Stomach (tissue), 8 donors: ENCODE measurements at regions not wholly inside any gene's neighbourhood (a gene's known extent, or its start where the extent isn't known, plus 50 kb on each side); places are given as distances from the start of the nearest gene placed in this dataset.

Experiments
- DNase-seq, 2 donors: peaks; one replicate each; pipeline versions ENCODE4 v3.0.0 to v3.0.0-alpha.2; 2013 to 2019
- H3K27ac ChIP-seq, 5 donors: fragments of 200-600 bp in 4 of 5; sonication (generic) in 4 of 5; one replicate each; pipeline ENCODE4 v1.5.1; 2013 to 2019; ENCODE audit warnings: mild to moderate bottlenecking in 1 of 5, moderate library complexity in 1 of 5
- H3K27me3 ChIP-seq, 3 donors: fragments of 200-600 bp; sonication (generic); one replicate each; pipeline ENCODE4 v1.5.1; 2017 to 2019; ENCODE audit warnings: mixed run types in 1 of 3
- H3K36me3 ChIP-seq, 4 donors: fragments of 200-600 bp; sonication (generic); 1 replicate in 3 of 4; 2 replicates in 1 of 4; pipeline ENCODE4 v1.5.1; 2016 to 2019
- H3K4me1 ChIP-seq, 4 donors: fragments of 200-600 bp; sonication (generic); one replicate each; pipeline ENCODE4 v1.5.1; 2016 to 2019
- H3K4me3 ChIP-seq, 4 donors: fragments of 200-600 bp; sonication (generic) in 3 of 4; one replicate each; pipeline ENCODE4 v1.5.1; 2016 to 2019; ENCODE audit warnings: mild to moderate bottlenecking in 1 of 4
- H3K9me3 ChIP-seq, 4 donors: fragments of 200-600 bp; sonication (generic); one replicate each; pipeline ENCODE4 v1.5.1; 2016 to 2019
- EP300 ChIP-seq: sonication (generic); formaldehyde crosslinking; IDR thresholded peaks from one replicate; pipeline ENCODE4 v1.6.1; 2017; ENCODE audit warnings: antibody characterized with exemption
- POLR2A ChIP-seq, 4 donors: fragments of 450-650 bp; IDR thresholded peaks; one replicate each; pipeline ENCODE4 v1.6.1; 2016; ENCODE audit warnings: antibody characterized with exemption in 4 of 4, control low read depth in 2 of 4, mild to moderate bottlenecking in 1 of 4, moderate library complexity in 1 of 4
- POLR2AphosphoS5 ChIP-seq, 3 donors: sonication (generic); formaldehyde crosslinking; IDR thresholded peaks; one replicate each; pipeline ENCODE4 v1.6.1; 2016; ENCODE audit warnings: antibody characterized with exemption in 3 of 3
- WGBS, 5 donors: extraction: QIAGEN DNeasy Blood & Tissue Kit in 3 of 5; methylation state at CpG; one replicate each; pipeline versions ENCODE4 v1.1.5 to v1.1.7; 2013 to 2018; 5-methylcytosine and 5-hydroxymethylcytosine counted together
- intact Hi-C: fragments of 100-400 bp; cut with DNase I; formaldehyde crosslinking; loops from one replicate; pipeline ENCODE4 v1.15.1; 2023; ENCODE audit warnings: low total_unique reads
- TF ChIP-seq, protein P1 (sequence below), 7 experiments: fragments of 450-650 bp in 4 of 7; fragments of 200-600 bp in 3 of 7; sonication (generic) in 3 of 7; IDR thresholded peaks; one replicate each; pipeline ENCODE4 v1.5.1; 2016 to 2019; ENCODE audit warnings: antibody characterized with exemption in 7 of 7, control low read depth in 2 of 7, mild to moderate bottlenecking in 1 of 7
- donor health status: healthy with polysubstance abuse.
- donor health status: Bipolar disorder and iron deficiency.
- donor health status: healthy.

DNA sequence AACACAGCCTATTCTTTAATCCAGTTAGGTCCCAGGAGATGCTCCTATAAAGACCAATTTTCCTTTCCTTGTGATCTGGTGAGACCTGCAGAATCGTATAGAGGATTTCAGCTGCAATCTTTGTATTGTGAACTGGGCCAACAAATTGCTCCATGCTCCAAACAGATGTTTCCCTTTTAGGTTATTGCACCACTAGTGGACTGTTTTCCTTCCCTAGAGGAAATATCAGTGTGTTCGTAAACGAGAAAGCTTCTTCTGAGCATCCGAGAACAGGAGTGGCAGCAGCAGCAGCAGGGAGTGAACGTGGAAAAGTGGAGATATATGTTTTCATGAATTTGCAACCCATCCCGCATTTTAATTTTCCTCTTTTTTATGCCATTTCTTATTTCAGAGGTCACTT lies 344.1 kb upstream of the PDE3A start:
- Histone ChIP-seq H3K36me3 (no peaks in the 10 kb centered on the region), H3K27me3 (peaks cover 0 to 32% (median 0%) of the 10 kb centered on the region in 3 donors), H3K27ac (no peak overlapping the region), H3K4me3 (no peak overlapping the region), H3K4me1 (no peaks in the 10 kb centered on the region), H3K9me3 (no peaks in the 10 kb centered on the region)
- peak in 1 of 2 donors; percentile 63 for DNase-seq
- TF ChIP-seq, protein P1, sequence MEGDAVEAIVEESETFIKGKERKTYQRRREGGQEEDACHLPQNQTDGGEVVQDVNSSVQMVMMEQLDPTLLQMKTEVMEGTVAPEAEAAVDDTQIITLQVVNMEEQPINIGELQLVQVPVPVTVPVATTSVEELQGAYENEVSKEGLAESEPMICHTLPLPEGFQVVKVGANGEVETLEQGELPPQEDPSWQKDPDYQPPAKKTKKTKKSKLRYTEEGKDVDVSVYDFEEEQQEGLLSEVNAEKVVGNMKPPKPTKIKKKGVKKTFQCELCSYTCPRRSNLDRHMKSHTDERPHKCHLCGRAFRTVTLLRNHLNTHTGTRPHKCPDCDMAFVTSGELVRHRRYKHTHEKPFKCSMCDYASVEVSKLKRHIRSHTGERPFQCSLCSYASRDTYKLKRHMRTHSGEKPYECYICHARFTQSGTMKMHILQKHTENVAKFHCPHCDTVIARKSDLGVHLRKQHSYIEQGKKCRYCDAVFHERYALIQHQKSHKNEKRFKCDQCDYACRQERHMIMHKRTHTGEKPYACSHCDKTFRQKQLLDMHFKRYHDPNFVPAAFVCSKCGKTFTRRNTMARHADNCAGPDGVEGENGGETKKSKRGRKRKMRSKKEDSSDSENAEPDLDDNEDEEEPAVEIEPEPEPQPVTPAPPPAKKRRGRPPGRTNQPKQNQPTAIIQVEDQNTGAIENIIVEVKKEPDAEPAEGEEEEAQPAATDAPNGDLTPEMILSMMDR (IDR thresholded peaks at IDR 0.05), result no peak
- TF ChIP-seq POLR2AphosphoS5 (IDR thresholded peaks at IDR 0.05), result no peak
- TF ChIP-seq POLR2A (IDR thresholded peaks at IDR 0.05), result no peak
- TF ChIP-seq EP300, result no peak
- 63 to 82% (median 66%) methylated on average over 6 of the region's 6 CpGs for whole genome bisulfite sequencing, 5 donors
- intact Hi-C loops, result no loop called here

DNA sequence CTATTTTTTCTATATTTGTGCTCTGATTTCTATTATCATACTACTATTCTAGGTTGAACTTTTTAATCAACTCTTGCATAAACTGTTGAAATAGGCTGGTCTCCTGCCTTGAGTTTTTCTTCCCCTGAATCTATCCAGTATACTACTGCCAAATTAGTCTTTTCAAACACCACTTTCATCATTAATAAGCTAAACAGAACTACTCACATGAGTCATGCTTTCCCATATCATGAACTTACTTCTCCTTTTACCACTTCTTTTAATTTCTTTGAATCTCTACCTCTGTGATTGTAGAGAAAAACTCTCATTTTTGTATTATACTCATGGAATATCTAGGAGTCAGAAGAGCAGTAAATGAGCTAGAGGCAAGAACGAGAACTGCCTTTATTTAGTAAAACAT lies 340.3 kb upstream of the PDE3A start:
- no peaks in the 10 kb centered on the region for H3K36me3 ChIP-seq
- intact Hi-C loops, result no loop called here
- H3K27ac ChIP-seq, result no peak overlapping the region
- no peak for DNase-seq
- 77 to 95% (median 82%) methylated on average over 1 of the region's 1 CpG for WGBS, 5 donors
- H3K27me3 ChIP-seq, result peaks cover 0 to 44% (median 0%) of the 10 kb centered on the region in 3 donors
- no peaks in the 10 kb centered on the region for H3K9me3 ChIP-seq
- H3K4me1 ChIP-seq, result peaks cover 0 to 14% (median 7%) of the 10 kb centered on the region in 4 donors
- TF ChIP-seq POLR2A (IDR thresholded peaks at IDR 0.05), result no peak
- TF ChIP-seq EP300, result no peak
- TF ChIP-seq POLR2AphosphoS5 (IDR thresholded peaks at IDR 0.05), result no peak
- TF ChIP-seq, protein P1 (IDR thresholded peaks at IDR 0.05), result no peak
- no peak overlapping the region for H3K4me3 ChIP-seq

DNA sequence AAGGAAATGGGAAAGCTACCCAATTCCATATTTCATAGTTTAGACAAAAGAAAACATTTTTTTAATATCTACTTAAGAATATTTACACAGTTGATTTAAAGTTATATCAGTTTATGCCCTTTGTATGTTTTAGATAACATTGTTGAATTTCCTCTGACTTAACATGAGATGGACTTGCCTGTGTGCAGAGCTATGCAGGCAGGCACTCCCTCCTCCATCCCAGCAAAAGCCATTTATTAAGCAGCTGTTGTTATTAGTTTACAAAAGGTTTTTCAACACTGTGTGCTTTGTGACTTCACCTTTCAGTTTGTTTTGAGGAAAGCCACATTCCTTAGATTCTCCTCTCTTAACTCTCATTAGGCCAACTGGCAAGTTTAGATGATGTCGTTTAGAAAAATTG lies 337.5 kb upstream of the PDE3A start:
- no peaks in the 10 kb centered on the region for H3K9me3 ChIP-seq
- TF ChIP-seq EP300, result no peak
- peak in 2 of 3 donors; percentile 14 to 45 for TF ChIP-seq POLR2AphosphoS5 (IDR thresholded peaks at IDR 0.05)
- TF ChIP-seq, protein P1 (IDR thresholded peaks at IDR 0.05), result no peak
- TF ChIP-seq POLR2A (IDR thresholded peaks at IDR 0.05), result no peak
- DNase-seq, result peak in 1 of 2 donors; percentile 70
- no peak overlapping the region for H3K27ac ChIP-seq
- intact Hi-C loops, result no loop called here
- peaks cover 0 to 14% (median 7%) of the 10 kb centered on the region in 4 donors for H3K4me1 ChIP-seq
- 0 to 30% (median 8%) methylated on average over 1 of the region's 1 CpG for WGBS, 5 donors
- H3K4me3 ChIP-seq, result no peak overlapping the region
- H3K36me3 ChIP-seq, result no peaks in the 10 kb centered on the region
- H3K27me3 ChIP-seq, result peaks cover 0 to 48% (median 0%) of the 10 kb centered on the region in 3 donors

DNA sequence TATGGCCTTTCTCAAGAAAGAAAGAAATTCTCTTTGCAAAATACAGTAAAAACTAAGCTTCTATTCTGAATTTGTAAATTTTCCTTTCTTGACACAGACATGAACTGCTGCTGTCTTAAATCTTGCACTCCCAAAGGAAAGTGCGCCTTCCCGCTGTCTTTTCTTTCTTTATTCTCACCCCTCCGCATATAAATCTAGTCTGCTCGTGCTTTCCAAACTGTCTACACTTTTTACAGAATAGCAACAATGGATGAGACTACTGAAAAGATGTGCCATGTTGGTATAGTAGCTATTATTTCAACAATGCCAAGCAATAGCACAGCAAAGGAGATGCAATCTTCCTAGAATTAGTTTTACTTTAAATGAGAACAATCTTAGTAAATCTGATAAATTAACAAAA lies 328.8 kb upstream of the PDE3A start:
- no peaks in the 10 kb centered on the region for H3K36me3 ChIP-seq
- H3K9me3 ChIP-seq, result no peaks in the 10 kb centered on the region
- H3K27me3 ChIP-seq, result peaks cover 0 to 12% (median 0%) of the 10 kb centered on the region in 3 donors
- H3K4me1 ChIP-seq, result peaks cover 0 to 5% (median 0%) of the 10 kb centered on the region in 4 donors
- intact Hi-C loops, result no loop called here
- DNase-seq, result no peak
- TF ChIP-seq EP300 (no peak), POLR2AphosphoS5 (IDR thresholded peaks at IDR 0.05) (no peak), POLR2A (IDR thresholded peaks at IDR 0.05) (no peak)
- TF ChIP-seq, protein P1 (IDR thresholded peaks at IDR 0.05), result no peak
- no peak overlapping the region for H3K4me3 ChIP-seq
- 90 to 96% (median 95%) methylated on average over 4 of the region's 4 CpGs for WGBS, 5 donors
- no peak overlapping the region for H3K27ac ChIP-seq
